Activated naive CD4-positive, alpha-beta T cell treated with anti-CD3 and anti-CD28 coated beads, Interleukin-2, amount 10 ng/mL, durations not matched to agents 7 days and 5 days (primary cell): ENCODE measurements at regions not wholly inside any gene's neighbourhood (a gene's known extent, or its start where the extent isn't known, plus 50 kb on each side); places are given as distances from the start of the nearest gene placed in this dataset.

Experiments used
- CTCF ChIA-PET: fragments of 350-600 bp; sonication (Branson Sonifier 250); formaldehyde crosslinking; loops from one replicate; lab custom pipeline; 2021; ENCODE audit warnings: antibody characterized with exemption; lab: Charles Lee
- DNase-seq: peaks from one replicate; pipeline ENCODE4 v3.0.0-alpha.2; 2020
- H3K27ac Mint-ChIP-seq: one replicate; pipeline ENCODE4 v1.8.0; 2021; ENCODE audit warnings: mild to moderate bottlenecking, moderate library complexity, mixed read lengths
- H3K27me3 Mint-ChIP-seq: one replicate; pipeline ENCODE4 v1.8.0; 2021; ENCODE audit warnings: mild to moderate bottlenecking, mixed read lengths
- H3K36me3 Mint-ChIP-seq: one replicate; pipeline ENCODE4 v1.8.0; 2021; ENCODE audit warnings: mixed read lengths
- H3K4me1 Mint-ChIP-seq: one replicate; pipeline ENCODE4 v1.8.0; 2021; ENCODE audit warnings: mixed read lengths
- H3K4me3 Mint-ChIP-seq: one replicate; pipeline ENCODE4 v1.8.0; 2021; ENCODE audit warnings: mild to moderate bottlenecking, moderate library complexity, mixed read lengths
- H3K9me3 Mint-ChIP-seq: one replicate; pipeline ENCODE4 v1.8.0; 2021; ENCODE audit warnings: mixed read lengths

- no peak overlapping the region for H3K27ac Mint-ChIP-seq
- no peak for DNase-seq
- H3K4me1 Mint-ChIP-seq: no peaks in the 10 kb centered on the region
- H3K27me3 Mint-ChIP-seq: no peaks in the 10 kb centered on the region
- H3K4me3 Mint-ChIP-seq: no peak overlapping the region
- no peaks in the 10 kb centered on the region for H3K9me3 Mint-ChIP-seq
- H3K36me3 Mint-ChIP-seq: no peaks in the 10 kb centered on the region
- CTCF ChIA-PET: no interaction called here
Measured at GRCh38 chr4:149870008-149870407, 54.4 kb upstream of the IQCM start.

DNA sequence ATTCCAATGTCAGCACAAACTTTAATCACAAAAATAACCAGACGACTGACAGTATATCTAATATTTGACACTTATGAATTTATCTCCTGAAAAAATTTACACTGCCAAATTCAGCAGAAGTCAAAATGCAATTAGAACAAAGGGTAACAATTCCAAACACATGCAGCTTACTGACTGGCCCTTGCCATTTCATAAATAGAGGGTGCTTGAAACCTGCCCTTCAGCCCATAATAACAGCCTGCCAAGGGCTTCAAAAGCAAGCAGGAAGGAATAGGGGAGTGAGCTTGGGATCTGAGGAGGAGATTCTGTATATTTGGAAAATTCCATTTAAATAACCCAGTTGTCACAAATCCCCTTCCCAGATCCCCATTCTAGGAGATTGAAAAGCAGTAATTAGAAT is 66.1 kb upstream of the IQCM start:
- Mint-ChIP-seq H3K9me3 (no peaks in the 10 kb centered on the region), H3K36me3 (no peaks in the 10 kb centered on the region), H3K27me3 (no peaks in the 10 kb centered on the region), H3K4me3 (no peak overlapping the region), H3K27ac (no peak overlapping the region), H3K4me1 (no peaks in the 10 kb centered on the region)
- DNase-seq: no peak
- CTCF ChIA-PET: no interaction called here

DNA sequence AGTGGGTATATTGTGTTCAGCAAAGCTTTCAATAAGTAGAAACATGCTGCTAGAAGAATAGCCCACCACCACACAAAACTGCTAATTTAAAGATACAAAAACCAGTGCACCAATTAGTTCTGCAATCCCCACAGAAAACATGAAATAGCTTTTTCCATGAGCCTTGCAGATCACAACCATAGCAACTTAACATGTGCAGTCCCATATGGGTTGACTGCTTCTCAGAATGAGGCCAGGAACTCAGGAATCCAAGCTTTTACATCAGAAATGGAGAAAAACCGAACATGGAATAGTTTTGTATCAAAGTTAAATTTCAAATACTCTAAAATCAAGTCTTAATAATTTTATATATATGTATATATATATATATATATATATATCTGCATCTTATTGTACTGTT is 66.6 kb upstream of the IQCM start:
- H3K4me1 Mint-ChIP-seq: no peaks in the 10 kb centered on the region
- H3K27me3 Mint-ChIP-seq: no peaks in the 10 kb centered on the region
- DNase-seq: no peak
- no peaks in the 10 kb centered on the region for H3K9me3 Mint-ChIP-seq
- no peak overlapping the region for H3K4me3 Mint-ChIP-seq
- CTCF ChIA-PET: no interaction called here
- H3K36me3 Mint-ChIP-seq: no peaks in the 10 kb centered on the region
- H3K27ac Mint-ChIP-seq: no peak overlapping the region

DNA sequence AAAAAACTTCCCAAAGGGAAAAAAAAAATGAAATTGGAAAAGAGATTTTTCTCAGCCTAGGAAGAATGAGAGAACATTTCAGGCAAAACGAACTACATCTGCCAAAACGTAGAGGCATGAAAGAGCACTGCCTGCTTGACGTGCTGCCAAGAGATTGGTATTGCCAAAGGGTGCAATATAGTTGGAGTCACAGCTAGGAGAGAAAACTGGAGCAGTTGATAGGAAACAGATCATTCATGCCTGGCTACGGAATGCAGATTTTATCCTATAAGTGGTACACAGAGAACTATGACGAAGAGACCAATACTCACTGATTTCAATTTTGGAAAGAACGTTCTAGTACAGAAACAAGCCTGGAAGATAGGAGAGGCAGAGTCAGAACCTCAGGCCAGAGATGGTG is 68.4 kb upstream of the IQCM start:
- Mint-ChIP-seq H3K4me1 (no peaks in the 10 kb centered on the region), H3K4me3 (no peak overlapping the region), H3K9me3 (no peaks in the 10 kb centered on the region), H3K36me3 (no peaks in the 10 kb centered on the region), H3K27ac (no peak overlapping the region), H3K27me3 (no peaks in the 10 kb centered on the region)
- CTCF ChIA-PET: no interaction called here
- DNase-seq: no peak

DNA sequence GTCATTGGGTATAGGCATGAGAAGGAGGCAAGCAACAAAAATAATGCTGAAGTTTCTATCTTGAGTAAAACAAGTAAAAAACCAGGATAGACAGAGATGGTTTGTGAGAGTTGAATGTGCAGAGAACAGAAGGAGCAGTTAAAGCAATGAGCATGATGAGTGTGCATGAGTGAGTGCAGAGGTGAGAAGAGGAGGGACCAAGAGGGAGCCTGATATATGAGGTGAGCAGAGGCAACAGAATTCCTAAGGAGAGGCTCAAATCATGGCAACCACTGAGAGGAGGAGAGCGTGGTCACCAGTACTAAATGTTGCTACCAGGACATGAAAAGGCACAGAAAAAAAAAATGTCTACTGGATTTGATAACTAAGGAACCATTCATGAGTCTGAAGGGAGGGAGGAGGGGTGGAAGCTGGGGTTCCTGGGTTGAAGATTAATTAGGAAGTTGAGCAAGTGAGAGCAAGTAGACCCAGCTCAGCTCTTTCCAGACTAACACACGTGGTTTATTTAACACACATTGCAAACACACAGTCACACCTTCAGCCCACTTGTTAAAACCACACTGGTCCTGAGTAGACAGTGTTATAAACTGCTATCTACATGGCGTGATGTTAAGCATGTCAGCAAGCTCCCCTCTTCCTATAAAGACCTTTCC is 69.0 kb upstream of the IQCM start:
- H3K27me3 Mint-ChIP-seq: no peaks in the 10 kb centered on the region
- CTCF ChIA-PET: no interaction called here
- H3K9me3 Mint-ChIP-seq: no peaks in the 10 kb centered on the region
- H3K4me3 Mint-ChIP-seq: no peak overlapping the region
- H3K27ac Mint-ChIP-seq: no peak overlapping the region
- no peaks in the 10 kb centered on the region for H3K4me1 Mint-ChIP-seq
- no peak for DNase-seq
- H3K36me3 Mint-ChIP-seq: no peaks in the 10 kb centered on the region

- Mint-ChIP-seq H3K4me1 (no peaks in the 10 kb centered on the region), H3K27me3 (no peaks in the 10 kb centered on the region), H3K9me3 (no peaks in the 10 kb centered on the region), H3K36me3 (no peaks in the 10 kb centered on the region), H3K4me3 (no peak overlapping the region), H3K27ac (no peak overlapping the region)
- no peak for DNase-seq
- CTCF ChIA-PET: no interaction called here
Measured at GRCh38 chr4:149885896-149886295, 70.3 kb upstream of the IQCM start.

GRCh38 chr4:149886786-149887490 is 71.3 kb upstream of the IQCM start:
- CTCF ChIA-PET: no interaction called here
- Mint-ChIP-seq H3K27me3 (no peaks in the 10 kb centered on the region), H3K36me3 (no peaks in the 10 kb centered on the region), H3K27ac (no peak overlapping the region), H3K4me1 (no peaks in the 10 kb centered on the region), H3K9me3 (no peaks in the 10 kb centered on the region), H3K4me3 (no peak overlapping the region)
- no peak for DNase-seq

GRCh38 chr4:149889991-149890390 is 74.3 kb upstream of the IQCM start:
- Mint-ChIP-seq H3K27me3 (no peaks in the 10 kb centered on the region), H3K27ac (no peak overlapping the region), H3K4me3 (no peak overlapping the region), H3K4me1 (no peaks in the 10 kb centered on the region), H3K9me3 (no peaks in the 10 kb centered on the region), H3K36me3 (no peaks in the 10 kb centered on the region)
- DNase-seq: no peak
- CTCF ChIA-PET: no interaction called here

DNA sequence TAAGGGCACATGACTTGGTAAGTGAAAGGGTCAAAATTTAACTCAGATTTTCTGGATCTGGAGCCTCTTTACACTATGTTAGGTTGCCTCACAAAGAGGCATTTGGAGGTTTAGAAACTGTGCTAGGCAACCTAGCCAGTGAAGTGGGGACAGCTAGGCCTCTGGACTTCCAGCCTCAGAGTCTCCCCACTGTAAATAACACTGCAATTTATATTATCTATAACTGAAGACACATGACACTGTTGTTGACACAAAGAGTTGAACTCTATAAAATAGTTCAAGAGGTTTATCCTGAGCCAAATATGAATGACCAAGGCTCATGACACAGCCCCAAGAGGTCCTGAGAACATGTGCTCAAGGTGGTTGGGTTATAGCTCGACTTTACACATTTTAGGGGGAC is 74.9 kb upstream of the IQCM start:
- no peaks in the 10 kb centered on the region for H3K4me1 Mint-ChIP-seq
- no peak overlapping the region for H3K27ac Mint-ChIP-seq
- no peaks in the 10 kb centered on the region for H3K36me3 Mint-ChIP-seq
- no peaks in the 10 kb centered on the region for H3K9me3 Mint-ChIP-seq
- CTCF ChIA-PET: no interaction called here
- DNase-seq: no peak
- H3K4me3 Mint-ChIP-seq: no peak overlapping the region
- no peaks in the 10 kb centered on the region for H3K27me3 Mint-ChIP-seq

DNA sequence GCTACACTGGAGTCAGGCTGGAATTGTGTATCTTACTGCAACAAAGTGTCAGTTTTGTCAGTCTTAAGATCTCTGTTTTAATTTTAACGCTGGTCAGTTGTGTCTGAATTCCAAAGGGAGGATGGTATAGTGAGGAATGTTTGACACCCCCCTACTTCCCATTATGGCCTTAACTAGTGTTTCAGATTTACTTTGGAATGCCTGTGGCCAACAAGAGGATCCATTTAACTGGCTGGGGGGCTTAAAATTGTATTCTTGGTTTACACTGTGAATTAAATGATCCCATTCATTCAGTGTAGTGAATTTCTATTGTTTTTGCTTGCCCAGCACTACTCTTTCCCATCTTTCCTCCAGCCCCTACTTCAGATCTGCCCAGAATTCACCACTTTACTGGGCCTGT is 75.8 kb upstream of the IQCM start:
- Mint-ChIP-seq H3K4me1 (no peaks in the 10 kb centered on the region), H3K9me3 (no peaks in the 10 kb centered on the region), H3K27ac (no peak overlapping the region), H3K4me3 (no peak overlapping the region), H3K36me3 (no peaks in the 10 kb centered on the region), H3K27me3 (no peaks in the 10 kb centered on the region)
- DNase-seq: no peak
- CTCF ChIA-PET: no interaction called here

DNA sequence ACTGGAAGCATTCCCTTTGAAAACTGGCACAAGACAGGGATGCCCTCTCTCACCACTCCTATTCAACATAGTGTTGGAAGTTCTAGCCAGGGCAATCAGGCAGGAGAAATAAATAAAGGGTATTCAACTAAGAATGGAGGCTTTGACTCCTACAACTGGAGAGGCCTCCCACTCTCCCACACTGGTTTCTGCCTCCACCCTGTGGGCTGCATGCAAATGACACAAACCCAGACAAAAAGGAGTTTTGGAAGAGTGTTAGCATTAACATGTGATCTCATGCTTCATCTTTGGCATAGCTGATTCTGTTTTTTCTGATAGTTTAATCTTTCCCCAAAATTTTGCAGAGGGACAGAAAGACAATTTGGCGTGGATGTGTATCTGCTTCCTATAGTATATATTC is 80.8 kb upstream of the IQCM start:
- CTCF ChIA-PET: no interaction called here
- no peak overlapping the region for H3K4me3 Mint-ChIP-seq
- H3K27ac Mint-ChIP-seq: no peak overlapping the region
- H3K36me3 Mint-ChIP-seq: no peaks in the 10 kb centered on the region
- no peak for DNase-seq
- no peaks in the 10 kb centered on the region for H3K9me3 Mint-ChIP-seq
- no peaks in the 10 kb centered on the region for H3K4me1 Mint-ChIP-seq
- no peaks in the 10 kb centered on the region for H3K27me3 Mint-ChIP-seq

- H3K4me1 Mint-ChIP-seq: no peaks in the 10 kb centered on the region
- H3K36me3 Mint-ChIP-seq: no peaks in the 10 kb centered on the region
- H3K27ac Mint-ChIP-seq: no peak overlapping the region
- H3K9me3 Mint-ChIP-seq: no peaks in the 10 kb centered on the region
- DNase-seq: no peak
- no peak overlapping the region for H3K4me3 Mint-ChIP-seq
- CTCF ChIA-PET: no interaction called here
- H3K27me3 Mint-ChIP-seq: no peaks in the 10 kb centered on the region
Measured at GRCh38 chr4:149897783-149898182, 82.1 kb upstream of the IQCM start.

- Mint-ChIP-seq H3K27ac (no peak overlapping the region), H3K4me3 (no peak overlapping the region), H3K27me3 (no peaks in the 10 kb centered on the region), H3K9me3 (no peaks in the 10 kb centered on the region), H3K4me1 (no peaks in the 10 kb centered on the region), H3K36me3 (no peaks in the 10 kb centered on the region)
- CTCF ChIA-PET: no interaction called here
- no peak for DNase-seq
Measured at GRCh38 chr4:149901128-149901527, 85.5 kb upstream of the IQCM start.

DNA sequence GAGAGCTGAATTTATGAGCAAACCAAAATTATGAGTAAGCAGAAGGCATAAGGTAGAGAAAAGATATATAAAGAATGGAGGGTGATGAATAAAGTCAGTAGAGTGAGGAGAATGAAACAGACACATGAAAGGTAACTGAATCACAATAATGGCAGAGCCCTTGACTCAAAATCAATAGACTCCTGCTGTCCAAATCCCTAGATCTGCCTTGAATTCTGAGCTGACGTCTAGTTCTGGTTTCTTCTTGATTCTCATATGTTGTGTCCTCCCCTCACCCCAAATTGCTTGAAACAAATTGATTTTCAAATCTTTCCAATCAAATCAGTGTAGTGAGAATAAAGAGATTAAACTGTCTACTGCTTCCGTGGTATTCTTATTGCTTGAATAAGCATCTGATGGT is 86.6 kb upstream of the IQCM start:
- Mint-ChIP-seq H3K27ac (no peak overlapping the region), H3K4me3 (no peak overlapping the region), H3K9me3 (no peaks in the 10 kb centered on the region), H3K4me1 (no peaks in the 10 kb centered on the region), H3K36me3 (no peaks in the 10 kb centered on the region), H3K27me3 (no peaks in the 10 kb centered on the region)
- no peak for DNase-seq
- CTCF ChIA-PET: no interaction called here

DNA sequence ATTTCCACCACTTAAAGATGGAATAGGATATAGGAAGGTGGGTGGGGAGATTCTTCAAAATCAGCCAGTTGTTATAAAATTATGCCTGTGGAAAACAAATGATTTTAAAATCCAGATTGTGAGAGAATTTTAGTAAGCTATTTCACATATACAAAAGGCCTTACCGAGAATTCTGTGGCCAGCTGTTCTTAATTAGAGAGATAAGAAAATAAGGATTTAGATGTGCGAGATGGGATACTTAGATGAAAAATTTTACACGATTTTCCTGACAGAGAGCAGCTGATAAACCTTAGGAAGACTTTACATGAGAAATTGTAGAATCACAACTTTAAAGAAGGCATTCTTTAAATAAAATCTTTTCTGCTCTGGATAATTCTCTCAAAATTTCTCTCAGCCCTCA is 94.5 kb upstream of the IQCM start:
- no peaks in the 10 kb centered on the region for H3K4me1 Mint-ChIP-seq
- CTCF ChIA-PET: no interaction called here
- no peaks in the 10 kb centered on the region for H3K36me3 Mint-ChIP-seq
- no peaks in the 10 kb centered on the region for H3K27me3 Mint-ChIP-seq
- DNase-seq: no peak
- no peak overlapping the region for H3K4me3 Mint-ChIP-seq
- H3K27ac Mint-ChIP-seq: no peak overlapping the region
- no peaks in the 10 kb centered on the region for H3K9me3 Mint-ChIP-seq
